ENCODE measurements at regions not wholly inside any gene's neighbourhood (a gene's known extent, or its start where the extent isn't known, plus 50 kb on each side); places are given as distances from the start of the nearest gene placed in this dataset.

- TF ChIP-seq ZNF513 (tag by site-specific recombination; IDR thresholded peaks at IDR 0.05) (no peak), ZNF335 (tag by site-specific recombination; conservative IDR thresholded peaks at IDR 0.05) (no peak), ZNF302 (tag by site-specific recombination; IDR thresholded peaks at IDR 0.05; ENCODE audit: low read depth) (no peak), ZNF366 (tag by site-specific recombination; conservative IDR thresholded peaks at IDR 0.05) (no peak), ZBTB26 (tag by site-specific recombination; optimal IDR thresholded peaks at IDR 0.05) (no peak), ZNF670 (tag by site-specific recombination; IDR thresholded peaks at IDR 0.05; ENCODE audit: low read depth) (no peak)
These were observed 1089.6 kb upstream of the SORCS1 start (continued) for GRCh38 chr10:108254089-108254488.

- ChIA-PET CTCF (no interaction called here), POLR2A (no interaction called here)
- Histone ChIP-seq H3K4me1 (ENCODE audit: control insufficient read depth, insufficient read depth, low read length) (no peaks in the 10 kb centered on the region), H3K27ac (ENCODE audit: extremely low read depth, low read depth, low read length) (no peak overlapping the region), H3K9me3 (ENCODE audit: control insufficient read depth, insufficient read depth, low read depth, low read length) (no peaks in the 10 kb centered on the region), H3K4me3 (ENCODE audit: low read depth, low read length) (no peak overlapping the region), H3K36me3 (ENCODE audit: control insufficient read depth in 2 of 2, insufficient read depth in 1 of 2, low read length in 2 of 2) (no peaks in the 10 kb centered on the region)
- no peak for TF ChIP-seq ZNF239 (tag by site-specific recombination; IDR thresholded peaks at IDR 0.05)
- TF ChIP-seq ZBTB21 (tag by site-specific recombination; IDR thresholded peaks at IDR 0.05), result no peak
- TF ChIP-seq ZNF133 (tag by site-specific recombination; IDR thresholded peaks at IDR 0.05), result no peak
- no peak for TF ChIP-seq PRDM2 (tag by site-specific recombination; IDR thresholded peaks at IDR 0.05; ENCODE audit: borderline replicate concordance)
- TF ChIP-seq ZNF600 (tag by site-specific recombination; IDR thresholded peaks at IDR 0.05), result no peak
- no peak for TF ChIP-seq ZNF292 (tag by site-specific recombination; IDR thresholded peaks at IDR 0.05; ENCODE audit: borderline replicate concordance, low read depth)
- no peak for TF ChIP-seq ZNF121 (tag by site-specific recombination; IDR thresholded peaks at IDR 0.05)
- no peak for TF ChIP-seq ZSCAN30 (tag by site-specific recombination; IDR thresholded peaks at IDR 0.05)
- TF ChIP-seq ZNF426 (tag by site-specific recombination; IDR thresholded peaks at IDR 0.05), result no peak
- no peak for TF ChIP-seq ZNF23 (tag by site-specific recombination; IDR thresholded peaks at IDR 0.05; ENCODE audit: borderline replicate concordance)
- no peak for TF ChIP-seq TCF7L2 (IDR thresholded peaks at IDR 0.05; ENCODE audit: borderline replicate concordance, low read depth, low read length)
- TF ChIP-seq ZNF274 (IDR thresholded peaks at IDR 0.05; ENCODE audit: low read length), result no peak
- no peak for TF ChIP-seq ZNF274 (tag by site-specific recombination; IDR thresholded peaks at IDR 0.05; ENCODE audit: borderline replicate concordance)
- TF ChIP-seq ZBTB8A (tag by site-specific recombination; IDR thresholded peaks at IDR 0.05), result no peak
- no peak for TF ChIP-seq ZNF114 (tag by site-specific recombination; IDR thresholded peaks at IDR 0.05)
- no peak for TF ChIP-seq ZBTB11 (tag by site-specific recombination; conservative IDR thresholded peaks at IDR 0.05; ENCODE audit: low read depth)
- no peak for TF ChIP-seq ZNF211 (tag by site-specific recombination; IDR thresholded peaks at IDR 0.05; ENCODE audit: low read depth)
- TF ChIP-seq ZNF324 (tag by site-specific recombination; IDR thresholded peaks at IDR 0.05), result no peak
These were observed 1088.3 kb upstream of the SORCS1 start for GRCh38 chr10:108252771-108253170.
